HL-60 (cell line): ENCODE measurements at regions not wholly inside any gene's neighbourhood (a gene's known extent, or its start where the extent isn't known, plus 50 kb on each side); places are given as distances from the start of the nearest gene placed in this dataset.

Experiments used
- GABPA ChIP-seq: IDR thresholded peaks from 2 replicates; pipeline ENCODE4 v1.6.1; 2012; ENCODE audit warnings: low read depth
- POLR2AphosphoS5 ChIP-seq: IDR thresholded peaks from 2 replicates; pipeline ENCODE4 v1.6.1; 2012; ENCODE audit warnings: low read depth
- TF ChIP-seq, protein P1 (sequence below): IDR thresholded peaks from 2 replicates; pipeline ENCODE4 v1.6.1; 2012; ENCODE audit warnings: low read depth; ENCODE audit not compliant: insufficient replicate concordance
- TF ChIP-seq, protein P2 (sequence below): IDR thresholded peaks from one replicate; pipeline ENCODE4 v1.5.1; 2011; ENCODE audit warnings: low read length, control low read depth, inconsistent platforms; ENCODE audit not compliant: insufficient read depth

DNA sequence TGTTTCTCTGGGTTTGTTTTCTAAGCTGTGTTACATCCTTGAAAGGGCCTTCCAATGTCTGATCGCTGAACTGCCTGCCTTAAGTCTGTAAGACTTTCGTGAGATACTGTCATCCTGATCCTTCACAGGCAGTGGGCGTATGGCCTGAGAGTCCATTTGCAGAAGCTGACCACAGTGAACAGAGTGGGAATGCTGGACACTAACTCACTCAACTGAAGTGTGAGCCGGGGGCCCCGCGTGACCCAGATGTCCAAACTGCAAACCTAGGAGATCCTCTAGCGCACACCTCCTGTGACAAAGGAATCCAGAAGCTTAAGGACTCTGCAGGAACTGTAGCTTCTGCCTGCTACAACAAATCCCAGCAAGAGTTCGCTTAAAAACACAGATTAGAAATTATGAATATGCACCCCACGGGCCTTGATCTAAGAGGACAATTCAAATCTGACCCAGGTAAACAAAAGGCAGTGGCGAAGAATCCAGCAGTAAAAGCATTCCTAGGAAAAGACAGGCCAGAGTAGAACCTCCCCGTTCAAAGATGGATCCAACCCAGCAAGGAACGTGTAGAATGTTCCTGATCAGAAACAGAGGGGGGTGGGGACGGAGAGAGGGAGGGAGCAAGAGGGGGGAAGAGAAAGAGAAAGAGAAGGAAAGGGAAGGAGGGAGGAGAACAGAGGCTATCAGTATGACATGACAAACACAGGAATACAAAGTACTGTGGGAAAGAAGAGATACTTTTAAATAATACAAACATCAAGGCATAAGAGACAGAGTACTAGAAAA is 135.0 kb upstream of the AFDN start:
- TF ChIP-seq, protein P1, sequence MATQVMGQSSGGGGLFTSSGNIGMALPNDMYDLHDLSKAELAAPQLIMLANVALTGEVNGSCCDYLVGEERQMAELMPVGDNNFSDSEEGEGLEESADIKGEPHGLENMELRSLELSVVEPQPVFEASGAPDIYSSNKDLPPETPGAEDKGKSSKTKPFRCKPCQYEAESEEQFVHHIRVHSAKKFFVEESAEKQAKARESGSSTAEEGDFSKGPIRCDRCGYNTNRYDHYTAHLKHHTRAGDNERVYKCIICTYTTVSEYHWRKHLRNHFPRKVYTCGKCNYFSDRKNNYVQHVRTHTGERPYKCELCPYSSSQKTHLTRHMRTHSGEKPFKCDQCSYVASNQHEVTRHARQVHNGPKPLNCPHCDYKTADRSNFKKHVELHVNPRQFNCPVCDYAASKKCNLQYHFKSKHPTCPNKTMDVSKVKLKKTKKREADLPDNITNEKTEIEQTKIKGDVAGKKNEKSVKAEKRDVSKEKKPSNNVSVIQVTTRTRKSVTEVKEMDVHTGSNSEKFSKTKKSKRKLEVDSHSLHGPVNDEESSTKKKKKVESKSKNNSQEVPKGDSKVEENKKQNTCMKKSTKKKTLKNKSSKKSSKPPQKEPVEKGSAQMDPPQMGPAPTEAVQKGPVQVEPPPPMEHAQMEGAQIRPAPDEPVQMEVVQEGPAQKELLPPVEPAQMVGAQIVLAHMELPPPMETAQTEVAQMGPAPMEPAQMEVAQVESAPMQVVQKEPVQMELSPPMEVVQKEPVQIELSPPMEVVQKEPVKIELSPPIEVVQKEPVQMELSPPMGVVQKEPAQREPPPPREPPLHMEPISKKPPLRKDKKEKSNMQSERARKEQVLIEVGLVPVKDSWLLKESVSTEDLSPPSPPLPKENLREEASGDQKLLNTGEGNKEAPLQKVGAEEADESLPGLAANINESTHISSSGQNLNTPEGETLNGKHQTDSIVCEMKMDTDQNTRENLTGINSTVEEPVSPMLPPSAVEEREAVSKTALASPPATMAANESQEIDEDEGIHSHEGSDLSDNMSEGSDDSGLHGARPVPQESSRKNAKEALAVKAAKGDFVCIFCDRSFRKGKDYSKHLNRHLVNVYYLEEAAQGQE: no peak
- TF ChIP-seq POLR2AphosphoS5 (no peak), GABPA (no peak)
- TF ChIP-seq, protein P2, sequence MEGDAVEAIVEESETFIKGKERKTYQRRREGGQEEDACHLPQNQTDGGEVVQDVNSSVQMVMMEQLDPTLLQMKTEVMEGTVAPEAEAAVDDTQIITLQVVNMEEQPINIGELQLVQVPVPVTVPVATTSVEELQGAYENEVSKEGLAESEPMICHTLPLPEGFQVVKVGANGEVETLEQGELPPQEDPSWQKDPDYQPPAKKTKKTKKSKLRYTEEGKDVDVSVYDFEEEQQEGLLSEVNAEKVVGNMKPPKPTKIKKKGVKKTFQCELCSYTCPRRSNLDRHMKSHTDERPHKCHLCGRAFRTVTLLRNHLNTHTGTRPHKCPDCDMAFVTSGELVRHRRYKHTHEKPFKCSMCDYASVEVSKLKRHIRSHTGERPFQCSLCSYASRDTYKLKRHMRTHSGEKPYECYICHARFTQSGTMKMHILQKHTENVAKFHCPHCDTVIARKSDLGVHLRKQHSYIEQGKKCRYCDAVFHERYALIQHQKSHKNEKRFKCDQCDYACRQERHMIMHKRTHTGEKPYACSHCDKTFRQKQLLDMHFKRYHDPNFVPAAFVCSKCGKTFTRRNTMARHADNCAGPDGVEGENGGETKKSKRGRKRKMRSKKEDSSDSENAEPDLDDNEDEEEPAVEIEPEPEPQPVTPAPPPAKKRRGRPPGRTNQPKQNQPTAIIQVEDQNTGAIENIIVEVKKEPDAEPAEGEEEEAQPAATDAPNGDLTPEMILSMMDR: no peak
